ENCODE measurements at regions not wholly inside any gene's neighbourhood (a gene's known extent, or its start where the extent isn't known, plus 50 kb on each side); places are given as distances from the start of the nearest gene placed in this dataset.

- TF ChIP-seq CTCF (IDR thresholded peaks at IDR 0.05) (peak; percentile 90), ZFX (IDR thresholded peaks at IDR 0.05; ENCODE audit: borderline replicate concordance) (no peak)
Observed at GRCh38 chr5:68962757-68963484, 130.9 kb upstream of the SLC30A5 start.
